Neural progenitor cell (in vitro differentiated cells): ENCODE measurements at regions not wholly inside any gene's neighbourhood (a gene's known extent, or its start where the extent isn't known, plus 50 kb on each side); places are given as distances from the start of the nearest gene placed in this dataset.
"Not testable (repeated sequence)": the region's sequence is repeated elsewhere in the genome, so short reads cannot be mapped to it uniquely, and the experiment has no call there.

Experiments used
- DNase-seq: peaks from one replicate; pipeline ENCODE4 v3.0.0-alpha.2; 2016; ENCODE audit warnings: low spot score
- H2AFZ ChIP-seq: fragments of 200-600 bp; sonication (generic); replicated peaks from 2 replicates; pipeline ENCODE4 v1.6.1; 2016; ENCODE audit warnings: antibody characterized with exemption
- H3F3A ChIP-seq: fragments of 200-600 bp; sonication (generic); 2 replicates; pipeline ENCODE4 v1.6.1; 2016; ENCODE audit warnings: antibody characterized with exemption, low read depth
- H3K27ac ChIP-seq: fragments of 200-600 bp; sonication (generic); 2 replicates; pipeline ENCODE4 v1.5.1; 2016; ENCODE audit warnings: mild to moderate bottlenecking
- H3K27me3 ChIP-seq: fragments of 200-600 bp; sonication (generic); 2 replicates; pipeline ENCODE4 v1.6.1; 2016; ENCODE audit warnings: mild to moderate bottlenecking, moderate library complexity
- H3K36me3 ChIP-seq: fragments of 200-600 bp; sonication (generic); 2 replicates; pipeline ENCODE4 v1.5.1; 2016
- H3K4me1 ChIP-seq: fragments of 200-600 bp; sonication (generic); 2 replicates; pipeline ENCODE4 v1.6.1; 2016; ENCODE audit warnings: mixed run types
- H3K4me2 ChIP-seq: fragments of 200-600 bp; sonication (generic); 2 replicates; pipeline ENCODE4 v1.6.1; 2016
- H3K4me3 ChIP-seq: fragments of 200-600 bp; sonication (generic); 2 replicates; pipeline ENCODE4 v1.5.1; 2016
- H3K79me2 ChIP-seq: fragments of 200-600 bp; sonication (generic); 2 replicates; pipeline ENCODE4 v1.6.1; 2016; ENCODE audit warnings: low read depth
- H3K9ac ChIP-seq: fragments of 200-600 bp; sonication (generic); 2 replicates; pipeline ENCODE4 v1.6.1; 2016
- H3K9me3 ChIP-seq: fragments of 200-600 bp; sonication (generic); 2 replicates; pipeline ENCODE4 v1.5.1; 2016; ENCODE audit warnings: low read depth
- H4K20me1 ChIP-seq: fragments of 200-600 bp; sonication (generic); 2 replicates; pipeline ENCODE4 v1.6.1; 2016; ENCODE audit warnings: low read depth
- H3K27ac Mint-ChIP-seq: 3 replicates; pipeline ENCODE4 v1.8.0; 2021; ENCODE audit warnings: mixed read lengths
- H3K27me3 Mint-ChIP-seq: 2 replicates; pipeline ENCODE4 v1.8.0; 2022; ENCODE audit warnings: low read depth, mild to moderate bottlenecking, inconsistent platforms, moderate library complexity, mixed read lengths; ENCODE audit not compliant: insufficient read depth
- H3K36me3 Mint-ChIP-seq: 3 replicates; pipeline ENCODE4 v1.8.0; 2021; ENCODE audit warnings: mixed read lengths
- H3K4me1 Mint-ChIP-seq: 3 replicates; pipeline ENCODE4 v1.8.0; 2021; ENCODE audit warnings: mixed read lengths
- H3K4me3 Mint-ChIP-seq: 3 replicates; pipeline ENCODE4 v1.8.0; 2021; ENCODE audit warnings: mild to moderate bottlenecking, moderate library complexity, mixed read lengths
- H3K9me3 Mint-ChIP-seq: 3 replicates; pipeline ENCODE4 v1.8.0; 2020; ENCODE audit warnings: mixed read lengths
- CTCF ChIP-seq: fragments of 200-600 bp; sonication (generic); IDR thresholded peaks from 2 replicates; pipeline ENCODE4 v1.5.1; 2017; ENCODE audit warnings: antibody characterized with exemption, mild to moderate bottlenecking
- EZH2 ChIP-seq: fragments of 200-600 bp; sonication (generic); IDR thresholded peaks from 2 replicates; pipeline ENCODE4 v1.6.1; 2017; ENCODE audit warnings: antibody characterized with exemption, mild to moderate bottlenecking, moderate library complexity
- EZH2phosphoT487 ChIP-seq: fragments of 200-600 bp; sonication (generic); IDR thresholded peaks from 2 replicates; pipeline ENCODE4 v1.6.1; 2017; ENCODE audit warnings: antibody characterized with exemption

- H2AFZ ChIP-seq, result no peak overlapping the region
- H3K79me2 ChIP-seq, result no peaks in the 10 kb centered on the region
- H3K9me3 ChIP-seq, result no peaks in the 10 kb centered on the region
- H3K9me3 Mint-ChIP-seq, result peaks cover 4% of the 10 kb centered on the region
- H3K36me3 ChIP-seq, result no peaks in the 10 kb centered on the region
- peaks cover 11% of the 10 kb centered on the region for H3K4me1 Mint-ChIP-seq
- H3K9ac ChIP-seq, result no peak overlapping the region
- no peaks in the 10 kb centered on the region for H3K4me1 ChIP-seq
- no peak for DNase-seq
- no peak overlapping the region for H3K27ac Mint-ChIP-seq
- no peak for TF ChIP-seq EZH2
- no peak for TF ChIP-seq EZH2phosphoT487
- TF ChIP-seq CTCF, result no peak
- H3K4me3 ChIP-seq, result no peak overlapping the region
- no peak overlapping the region for H3K4me3 Mint-ChIP-seq
- H3K27me3 ChIP-seq, result no peaks in the 10 kb centered on the region
- no peaks in the 10 kb centered on the region for H4K20me1 ChIP-seq
- no peak overlapping the region for H3K27ac ChIP-seq
- H3K4me2 ChIP-seq, result no peak overlapping the region
- no peaks in the 10 kb centered on the region for H3F3A ChIP-seq
- H3K27me3 Mint-ChIP-seq, result peaks cover 4% of the 10 kb centered on the region
- H3K36me3 Mint-ChIP-seq, result no peaks in the 10 kb centered on the region
These were observed 95.7 kb downstream of the CDC42EP3 start for GRCh38 chr2:37575780-37576179.

- not testable (repeated sequence) for H3K4me1 ChIP-seq, H3K36me3 Mint-ChIP-seq
These were observed 95.2 kb downstream of the CDC42EP3 start for GRCh38 chr2:37576194-37576593.

GRCh38 chr2:37576831-37577230 lies 94.6 kb downstream of the CDC42EP3 start:
- no peak overlapping the region for H2AFZ ChIP-seq
- H4K20me1 ChIP-seq, result no peaks in the 10 kb centered on the region
- Mint-ChIP-seq H3K36me3 (no peaks in the 10 kb centered on the region), H3K4me3 (no peak overlapping the region), H3K27me3 (peaks cover 4% of the 10 kb centered on the region), H3K4me1 (peaks cover 3% of the 10 kb centered on the region), H3K9me3 (peaks cover 4% of the 10 kb centered on the region), H3K27ac (no peak overlapping the region)
- no peaks in the 10 kb centered on the region for H3K79me2 ChIP-seq
- H3F3A ChIP-seq, result no peaks in the 10 kb centered on the region
- no peaks in the 10 kb centered on the region for H3K4me1 ChIP-seq
- no peaks in the 10 kb centered on the region for H3K27me3 ChIP-seq
- no peaks in the 10 kb centered on the region for H3K9me3 ChIP-seq
- TF ChIP-seq CTCF (no peak), EZH2phosphoT487 (no peak), EZH2 (no peak)
- no peak overlapping the region for H3K4me2 ChIP-seq
- no peak overlapping the region for H3K27ac ChIP-seq
- H3K36me3 ChIP-seq, result no peaks in the 10 kb centered on the region
- no peak overlapping the region for H3K9ac ChIP-seq
- H3K4me3 ChIP-seq, result no peak overlapping the region
- DNase-seq, result no peak

More at GRCh38 chr2:37576194-37576593, 95.2 kb downstream of the CDC42EP3 start:
- not testable (repeated sequence) for H3K4me2 ChIP-seq, H2AFZ ChIP-seq, H3K9me3 ChIP-seq, DNase-seq, H3K79me2 ChIP-seq, H3K9me3 Mint-ChIP-seq, H3K27me3 ChIP-seq, H4K20me1 ChIP-seq, H3K9ac ChIP-seq, H3K27ac Mint-ChIP-seq, H3K4me1 Mint-ChIP-seq, H3F3A ChIP-seq, H3K27ac ChIP-seq, H3K4me3 ChIP-seq, H3K4me3 Mint-ChIP-seq, H3K36me3 ChIP-seq, H3K27me3 Mint-ChIP-seq

GRCh38 chr2:37579192-37579713 lies 92.2 kb downstream of the CDC42EP3 start:
- Histone ChIP-seq H4K20me1 (no peaks in the 10 kb centered on the region), H3K9me3 (no peaks in the 10 kb centered on the region), H3K4me3 (no peak overlapping the region), H3F3A (no peaks in the 10 kb centered on the region), H3K4me2 (no peak overlapping the region), H3K27me3 (no peaks in the 10 kb centered on the region), H3K4me1 (peaks cover 6% of the 10 kb centered on the region), H3K9ac (no peak overlapping the region), H3K79me2 (no peaks in the 10 kb centered on the region), H2AFZ (no peak overlapping the region), H3K36me3 (no peaks in the 10 kb centered on the region), H3K27ac (no peak overlapping the region)
- Mint-ChIP-seq H3K27me3 (peaks cover 4% of the 10 kb centered on the region), H3K4me3 (no peak overlapping the region), H3K36me3 (no peaks in the 10 kb centered on the region), H3K27ac (no peak overlapping the region), H3K9me3 (peaks cover 4% of the 10 kb centered on the region), H3K4me1 (peaks cover 13% of the 10 kb centered on the region)
- TF ChIP-seq CTCF (no peak), EZH2phosphoT487 (no peak), EZH2 (no peak)
- DNase-seq, result no peak

- not testable (repeated sequence) for H3K9me3 ChIP-seq, H3K27me3 Mint-ChIP-seq, H3K27ac Mint-ChIP-seq, H3K9ac ChIP-seq, H3K27me3 ChIP-seq, H3K36me3 Mint-ChIP-seq, H3F3A ChIP-seq, H2AFZ ChIP-seq, H3K4me3 ChIP-seq, H3K79me2 ChIP-seq, H3K4me3 Mint-ChIP-seq, H3K9me3 Mint-ChIP-seq, H3K4me2 ChIP-seq, H3K27ac ChIP-seq, DNase-seq, H3K36me3 ChIP-seq, H4K20me1 ChIP-seq
- peaks cover 18% of the 10 kb centered on the region for H3K4me1 Mint-ChIP-seq
- H3K4me1 ChIP-seq, result peaks cover 12% of the 10 kb centered on the region
These were observed 91.5 kb downstream of the CDC42EP3 start for GRCh38 chr2:37579949-37580348.
